Uterus (tissue), 2 donors: ENCODE measurements at regions not wholly inside any gene's neighbourhood (a gene's known extent, or its start where the extent isn't known, plus 50 kb on each side); places are given as distances from the start of the nearest gene placed in this dataset.

ENCODE experiments used
- CTCF ChIP-seq, 4 experiments: fragments of 200-600 bp in 2 of 4; fragments of 450-650 bp in 2 of 4; sonication (generic) in 2 of 4; IDR thresholded peaks; one replicate each; pipeline ENCODE4 v1.5.1; 2016 to 2019; ENCODE audit warnings: antibody characterized with exemption in 4 of 4, mild to moderate bottlenecking in 2 of 4, moderate library complexity in 1 of 4
- POLR2A ChIP-seq, 2 donors: fragments of 450-650 bp; IDR thresholded peaks; one replicate each; pipeline ENCODE4 v1.6.1; 2016; ENCODE audit warnings: antibody characterized with exemption in 2 of 2, mild to moderate bottlenecking in 1 of 2, moderate library complexity in 1 of 2

DNA sequence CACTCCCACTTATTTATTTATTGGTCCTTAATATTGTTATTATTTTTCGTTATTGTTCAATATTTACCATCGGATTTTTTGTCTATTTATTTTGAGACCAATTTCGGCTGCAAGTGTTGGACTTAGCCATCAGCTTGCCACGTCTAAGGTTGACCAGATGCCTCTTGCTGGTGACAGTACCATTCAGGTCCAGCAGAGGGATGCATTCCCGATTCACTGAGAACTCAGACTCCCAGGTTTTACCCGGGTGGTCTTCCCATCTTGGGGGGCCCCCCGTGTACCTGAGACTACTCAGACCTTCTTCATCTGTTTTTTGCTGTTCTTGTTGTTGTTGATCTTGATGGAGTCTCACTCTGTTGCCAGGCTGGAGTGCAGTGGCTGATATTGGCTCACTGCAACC is 1435.2 kb downstream of the UQCRFS1 start:
- TF ChIP-seq CTCF (IDR thresholded peaks at IDR 0.05), result no peak
- no peak for TF ChIP-seq POLR2A (IDR thresholded peaks at IDR 0.05)
